Ureter (tissue), 1 donor: ENCODE measurements at regions not wholly inside any gene's neighbourhood (a gene's known extent, or its start where the extent isn't known, plus 50 kb on each side); places are given as distances from the start of the nearest gene placed in this dataset.
"Not testable (repeated sequence)": the region's sequence is repeated elsewhere in the genome, so short reads cannot be mapped to it uniquely, and the experiment has no call there.

Source experiments
- DNase-seq: peaks from one replicate; pipeline ENCODE4 v3.0.0-alpha.2; 2020; ENCODE audit warnings: low spot score
- donor health status: DM: yes; HTN: yes; CAD: no.

- no peak for DNase-seq
Observed at GRCh38 chr3:82165266-82165665, 403.8 kb upstream of the GBE1 start.

- DNase-seq = no peak
Observed at GRCh38 chr3:82163907-82164520, 402.6 kb upstream of the GBE1 start.

- no peak for DNase-seq
Observed at GRCh38 chr3:82157952-82158351, 396.5 kb upstream of the GBE1 start.

- not testable (repeated sequence) for DNase-seq
Observed at GRCh38 chr3:82153892-82154291, 392.4 kb upstream of the GBE1 start.

- DNase-seq = no peak
Observed at GRCh38 chr3:82145742-82146141, 384.3 kb upstream of the GBE1 start.

- DNase-seq = no peak
Observed at GRCh38 chr3:82144811-82145210, 383.4 kb upstream of the GBE1 start.

- no peak for DNase-seq
Observed at GRCh38 chr3:82143661-82144412, 382.4 kb upstream of the GBE1 start.

GRCh38 chr3:82141592-82141991, 380.1 kb upstream of the GBE1 start:
- no peak for DNase-seq

GRCh38 chr3:82137861-82138260, 376.4 kb upstream of the GBE1 start:
- no peak for DNase-seq

- no peak for DNase-seq
Observed at GRCh38 chr3:82137050-82137449, 375.6 kb upstream of the GBE1 start.

- DNase-seq = peak; percentile 57
Observed at GRCh38 chr3:82133070-82133606, 371.7 kb upstream of the GBE1 start.

- DNase-seq = no peak
Observed at GRCh38 chr3:82132210-82133069, 371.0 kb upstream of the GBE1 start.

GRCh38 chr3:82130046-82130445, 368.6 kb upstream of the GBE1 start:
- DNase-seq = no peak

GRCh38 chr3:82129221-82129801, 367.9 kb upstream of the GBE1 start:
- no peak for DNase-seq

GRCh38 chr3:82128271-82128670, 366.8 kb upstream of the GBE1 start:
- DNase-seq = no peak

- DNase-seq = no peak
Observed at GRCh38 chr3:82122554-82123345, 361.3 kb upstream of the GBE1 start.

GRCh38 chr3:82114589-82114988, 353.1 kb upstream of the GBE1 start:
- DNase-seq = no peak

- DNase-seq = not testable (repeated sequence)
Observed at GRCh38 chr3:82110721-82111120, 349.3 kb upstream of the GBE1 start.

GRCh38 chr3:82103241-82103640, 341.8 kb upstream of the GBE1 start:
- no peak for DNase-seq

GRCh38 chr3:82100378-82100777, 338.9 kb upstream of the GBE1 start:
- DNase-seq = no peak

- DNase-seq = no peak
Observed at GRCh38 chr3:82093641-82094040, 332.2 kb upstream of the GBE1 start.
